ENCODE measurements at regions not wholly inside any gene's neighbourhood (a gene's known extent, or its start where the extent isn't known, plus 50 kb on each side); places are given as distances from the start of the nearest gene placed in this dataset.

DNA sequence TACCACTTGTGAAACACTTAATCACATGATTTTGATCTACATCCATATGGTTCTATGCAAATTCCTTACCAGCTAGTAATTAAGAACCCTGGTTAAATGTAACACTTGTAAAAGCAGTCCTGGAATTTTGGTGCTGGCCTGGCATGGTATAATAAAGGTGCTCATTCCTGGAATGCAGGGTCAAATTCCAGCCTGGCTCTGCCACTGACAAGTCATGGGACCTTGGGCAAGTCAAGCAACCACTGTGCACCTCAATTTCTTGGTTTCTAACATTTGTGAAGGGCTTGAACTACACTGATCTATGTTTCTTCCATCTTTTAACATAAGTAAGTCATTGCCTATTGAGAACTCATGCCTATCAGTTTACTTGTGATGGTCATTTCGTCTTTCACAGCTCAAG lies 91.9 kb upstream of the PIK3CG start:
- Mint-ChIP-seq H3K4me1 (peaks cover 15% of the 10 kb centered on the region), H3K27ac (no peak overlapping the region), H3K27me3 (ENCODE audit: low read depth in 3 of 3) (peaks cover 0 to 3% (median 1%) of the 10 kb centered on the region in 3 donors), H3K36me3 (no peaks in the 10 kb centered on the region), H3K4me3 (no peak overlapping the region), H3K9me3 (peaks cover 4 to 15% (median 8%) of the 10 kb centered on the region in 7 donors)
- intact Hi-C loops (cut with micrococcal nuclease) = no loop called here
- peaks cover 3 to 7% of the 10 kb centered on the region in 2 donors for H3K4me1 ChIP-seq (ENCODE audit: control insufficient read depth in 1 of 2, insufficient read depth in 2 of 2, low read length in 2 of 2)
- H3K4me2 ChIP-seq (replicated peaks; ENCODE audit: extremely low read depth, low read length, poor library complexity, severe bottlenecking) = no peak overlapping the region
- H3K4me3 ChIP-seq (replicated peaks in 1 of 3; ENCODE audit: low read depth in 2 of 3, low read length in 3 of 3) = no peak overlapping the region
- DNase-seq = no peak
- H3K36me3 ChIP-seq (replicated peaks in 1 of 2; ENCODE audit: control insufficient read depth in 1 of 2, insufficient read depth in 2 of 2, low read length in 2 of 2) = no peaks in the 10 kb centered on the region
- H3K27ac ChIP-seq (ENCODE audit: low read depth in 1 of 2, low read length in 2 of 2) = no peak overlapping the region
- TF ChIP-seq, protein P1, sequence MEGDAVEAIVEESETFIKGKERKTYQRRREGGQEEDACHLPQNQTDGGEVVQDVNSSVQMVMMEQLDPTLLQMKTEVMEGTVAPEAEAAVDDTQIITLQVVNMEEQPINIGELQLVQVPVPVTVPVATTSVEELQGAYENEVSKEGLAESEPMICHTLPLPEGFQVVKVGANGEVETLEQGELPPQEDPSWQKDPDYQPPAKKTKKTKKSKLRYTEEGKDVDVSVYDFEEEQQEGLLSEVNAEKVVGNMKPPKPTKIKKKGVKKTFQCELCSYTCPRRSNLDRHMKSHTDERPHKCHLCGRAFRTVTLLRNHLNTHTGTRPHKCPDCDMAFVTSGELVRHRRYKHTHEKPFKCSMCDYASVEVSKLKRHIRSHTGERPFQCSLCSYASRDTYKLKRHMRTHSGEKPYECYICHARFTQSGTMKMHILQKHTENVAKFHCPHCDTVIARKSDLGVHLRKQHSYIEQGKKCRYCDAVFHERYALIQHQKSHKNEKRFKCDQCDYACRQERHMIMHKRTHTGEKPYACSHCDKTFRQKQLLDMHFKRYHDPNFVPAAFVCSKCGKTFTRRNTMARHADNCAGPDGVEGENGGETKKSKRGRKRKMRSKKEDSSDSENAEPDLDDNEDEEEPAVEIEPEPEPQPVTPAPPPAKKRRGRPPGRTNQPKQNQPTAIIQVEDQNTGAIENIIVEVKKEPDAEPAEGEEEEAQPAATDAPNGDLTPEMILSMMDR (IDR thresholded peaks at IDR 0.05) = no peak
- no CpG with 5 or more reads among the region's 1 CpG for WGBS (ENCODE audit: insufficient coverage)
- no peak overlapping the region for H3K9ac ChIP-seq (ENCODE audit: insufficient read depth, low read length, poor library complexity, severe bottlenecking)
- H2AFZ ChIP-seq (ENCODE audit: insufficient read depth, low read depth, low read length, poor library complexity, severe bottlenecking) = no peak overlapping the region
- H3K9me3 ChIP-seq (replicated peaks in 1 of 2; ENCODE audit: control insufficient read depth in 1 of 2, insufficient read depth in 1 of 2, low read length in 2 of 2) = peaks cover 0 to 5% of the 10 kb centered on the region in 2 donors
- H3K79me2 ChIP-seq (ENCODE audit: insufficient read depth, low read length) = no peaks in the 10 kb centered on the region
- H4K20me1 ChIP-seq (ENCODE audit: insufficient read depth, low read length) = no peaks in the 10 kb centered on the region
- no peaks in the 10 kb centered on the region for H3K27me3 ChIP-seq (ENCODE audit: control insufficient read depth in 2 of 2, insufficient read depth in 2 of 2, low read length in 2 of 2)

DNA sequence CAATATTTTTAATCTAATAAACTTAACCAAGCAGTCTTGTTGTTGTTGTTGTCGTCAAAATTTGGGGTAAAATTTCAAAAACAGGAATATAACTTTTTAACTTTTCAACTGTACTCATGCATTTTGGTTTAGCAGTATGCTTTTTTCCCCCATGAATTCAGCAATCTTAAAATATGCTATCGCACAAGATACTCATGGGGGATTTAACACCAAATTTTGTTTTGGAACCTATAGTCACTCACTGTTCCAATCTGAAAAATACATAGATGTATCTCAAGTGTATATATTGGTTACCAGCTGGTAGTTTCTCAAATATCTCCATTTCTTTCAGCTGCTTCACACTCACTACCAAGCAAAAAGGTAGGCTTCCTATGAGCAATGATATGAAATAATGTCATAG lies 91.4 kb upstream of the PIK3CG start:
- no peak overlapping the region for H3K27ac Mint-ChIP-seq
- peaks cover 0 to 4% of the 10 kb centered on the region in 2 donors for H3K4me1 ChIP-seq (ENCODE audit: control insufficient read depth in 1 of 2, insufficient read depth in 2 of 2, low read length in 2 of 2)
- no peak overlapping the region for H2AFZ ChIP-seq (ENCODE audit: insufficient read depth, low read depth, low read length, poor library complexity, severe bottlenecking)
- H3K4me2 ChIP-seq (replicated peaks; ENCODE audit: extremely low read depth, low read length, poor library complexity, severe bottlenecking) = no peak overlapping the region
- H3K27me3 Mint-ChIP-seq (ENCODE audit: low read depth in 3 of 3) = peaks cover 0 to 3% (median 1%) of the 10 kb centered on the region in 3 donors
- no peak overlapping the region for H3K4me3 Mint-ChIP-seq
- DNase-seq = no peak
- H3K36me3 Mint-ChIP-seq = no peaks in the 10 kb centered on the region
- H3K9ac ChIP-seq (ENCODE audit: insufficient read depth, low read length, poor library complexity, severe bottlenecking) = no peak overlapping the region
- H3K4me3 ChIP-seq (replicated peaks in 1 of 3; ENCODE audit: low read depth in 2 of 3, low read length in 3 of 3) = no peak overlapping the region
- intact Hi-C loops (cut with micrococcal nuclease) = no loop called here
- WGBS (ENCODE audit: insufficient coverage) = no CpG with 5 or more reads among the region's 2 CpGs
- H4K20me1 ChIP-seq (ENCODE audit: insufficient read depth, low read length) = no peaks in the 10 kb centered on the region
- TF ChIP-seq, protein P1 (IDR thresholded peaks at IDR 0.05) = no peak
- peaks cover 13% of the 10 kb centered on the region for H3K4me1 Mint-ChIP-seq
- H3K27me3 ChIP-seq (ENCODE audit: control insufficient read depth in 2 of 2, insufficient read depth in 2 of 2, low read length in 2 of 2) = no peaks in the 10 kb centered on the region
- no peaks in the 10 kb centered on the region for H3K36me3 ChIP-seq (replicated peaks in 1 of 2; ENCODE audit: control insufficient read depth in 1 of 2, insufficient read depth in 2 of 2, low read length in 2 of 2)
- peaks cover 4 to 15% (median 8%) of the 10 kb centered on the region in 7 donors for H3K9me3 Mint-ChIP-seq
- peaks cover 0 to 5% of the 10 kb centered on the region in 2 donors for H3K9me3 ChIP-seq (replicated peaks in 1 of 2; ENCODE audit: control insufficient read depth in 1 of 2, insufficient read depth in 1 of 2, low read length in 2 of 2)
- H3K27ac ChIP-seq (ENCODE audit: low read depth in 1 of 2, low read length in 2 of 2) = no peak overlapping the region
- H3K79me2 ChIP-seq (ENCODE audit: insufficient read depth, low read length) = no peaks in the 10 kb centered on the region
